HG03064 (cell line): ENCODE measurements at regions not wholly inside any gene's neighbourhood (a gene's known extent, or its start where the extent isn't known, plus 50 kb on each side); places are given as distances from the start of the nearest gene placed in this dataset.
"Not testable (repeated sequence)": the region's sequence is repeated elsewhere in the genome, so short reads cannot be mapped to it uniquely, and the experiment has no call there.

Experiments
- ATAC-seq: cut with Tn5 transposase; IDR thresholded peaks from one replicate; pipeline ENCODE4 v1.9.1; 2021; ENCODE audit warnings: low read depth; ENCODE audit not compliant: unreplicated experiment

GRCh38 chr4:131649227-131649626 lies 1499.9 kb upstream of the PCDH10 start:
- no peak for ATAC-seq

GRCh38 chr4:131650951-131651350 lies 1498.1 kb upstream of the PCDH10 start:
- ATAC-seq, result no peak

- not testable (repeated sequence) for ATAC-seq
Measured at GRCh38 chr4:131683314-131683713, 1465.8 kb upstream of the PCDH10 start.

- ATAC-seq, result no peak
Measured at GRCh38 chr4:131721883-131722282, 1427.2 kb upstream of the PCDH10 start.

GRCh38 chr4:131723069-131723468 lies 1426.0 kb upstream of the PCDH10 start:
- ATAC-seq, result not testable (repeated sequence)

- ATAC-seq, result not testable (repeated sequence)
Measured at GRCh38 chr4:131724847-131725246, 1424.2 kb upstream of the PCDH10 start.

- not testable (repeated sequence) for ATAC-seq
Measured at GRCh38 chr4:131725521-131725920, 1423.6 kb upstream of the PCDH10 start.

GRCh38 chr4:131726940-131727339 lies 1422.2 kb upstream of the PCDH10 start:
- ATAC-seq, result not testable (repeated sequence)

- not testable (repeated sequence) for ATAC-seq
Measured at GRCh38 chr4:131727418-131727817, 1421.7 kb upstream of the PCDH10 start.

GRCh38 chr4:131729205-131729604 lies 1419.9 kb upstream of the PCDH10 start:
- not testable (repeated sequence) for ATAC-seq

- not testable (repeated sequence) for ATAC-seq
Measured at GRCh38 chr4:131729716-131730398, 1419.2 kb upstream of the PCDH10 start.

- not testable (repeated sequence) for ATAC-seq
Measured at GRCh38 chr4:131730574-131730973, 1418.5 kb upstream of the PCDH10 start.

- not testable (repeated sequence) for ATAC-seq
Measured at GRCh38 chr4:131732034-131732630, 1417.0 kb upstream of the PCDH10 start.

- ATAC-seq, result not testable (repeated sequence)
Measured at GRCh38 chr4:131734321-131734720, 1414.8 kb upstream of the PCDH10 start.

- ATAC-seq, result not testable (repeated sequence)
Measured at GRCh38 chr4:131734851-131735385, 1414.2 kb upstream of the PCDH10 start.

GRCh38 chr4:131738991-131739390 lies 1410.1 kb upstream of the PCDH10 start:
- not testable (repeated sequence) for ATAC-seq

GRCh38 chr4:131741836-131742235 lies 1407.3 kb upstream of the PCDH10 start:
- ATAC-seq, result not testable (repeated sequence)

GRCh38 chr4:131742536-131743205 lies 1406.4 kb upstream of the PCDH10 start:
- ATAC-seq, result not testable (repeated sequence)

GRCh38 chr4:131743348-131743747 lies 1405.7 kb upstream of the PCDH10 start:
- ATAC-seq, result not testable (repeated sequence)

- ATAC-seq, result not testable (repeated sequence)
Measured at GRCh38 chr4:131747203-131747602, 1401.9 kb upstream of the PCDH10 start.

GRCh38 chr4:131749224-131749623 lies 1399.9 kb upstream of the PCDH10 start:
- not testable (repeated sequence) for ATAC-seq
